BLaER1 treated with 17β-estradiol and CSF1 and Interleukin-3, amounts not matched to agents 10 nM and 100 nM (cell line): ENCODE measurements at regions not wholly inside any gene's neighbourhood (a gene's known extent, or its start where the extent isn't known, plus 50 kb on each side); places are given as distances from the start of the nearest gene placed in this dataset.

Experiments used
- H3K27ac ChIP-seq, 11 experiments: shearing (Covaris generic); formaldehyde crosslinking; 2 replicates each; pipeline ENCODE4 v1.8.1; 2022
- H3K27me3 ChIP-seq, 11 experiments: shearing (Covaris generic); formaldehyde crosslinking; 2 replicates each; pipeline ENCODE4 v1.8.1; 2022
- H3K36me3 ChIP-seq, 11 experiments: shearing (Covaris generic); formaldehyde crosslinking; 2 replicates each; pipeline ENCODE4 v1.8.1; 2022
- H3K4me1 ChIP-seq, 10 experiments: shearing (Covaris generic); formaldehyde crosslinking; 2 replicates each; pipeline ENCODE4 v1.8.1; 2022
- H3K4me2 ChIP-seq, 11 experiments: shearing (Covaris generic); formaldehyde crosslinking; 2 replicates each; pipeline ENCODE4 v1.8.1; 2022
- H3K4me3 ChIP-seq, 10 experiments: shearing (Covaris generic); formaldehyde crosslinking; 2 replicates each; pipeline ENCODE4 v1.8.1; 2022
- H3K9ac ChIP-seq, 11 experiments: shearing (Covaris generic); formaldehyde crosslinking; 2 replicates each; pipeline ENCODE4 v1.8.1; 2022
- H3K9me3 ChIP-seq, 11 experiments: shearing (Covaris generic); formaldehyde crosslinking; replicated peaks in 1 of 11; 2 replicates each; pipeline ENCODE4 v1.8.1; 2022
- H4K20me1 ChIP-seq, 11 experiments: shearing (Covaris generic); formaldehyde crosslinking; 2 replicates each; pipeline ENCODE4 v1.8.1; 2022
- Cebpa-rat ChIP-seq, 11 experiments: shearing (Covaris generic); IDR thresholded peaks; 2 replicates each; pipeline ENCODE4 v1.8.1; 2022

- no peak; a peak in 1 of 22 replicates for TF ChIP-seq Cebpa-rat (IDR thresholded peaks at IDR 0.05)
- no peaks in the 10 kb centered on the region for H3K36me3 ChIP-seq
- H3K4me3 ChIP-seq = no peak overlapping the region; a peak in 1 of 20 replicates
- H3K27me3 ChIP-seq = no peaks in the 10 kb centered on the region
- peaks cover 0 to 4% (median 0%) of the 10 kb centered on the region in 11 experiments; a peak in 4 of 22 replicates for H3K9me3 ChIP-seq
- peak overlapping the region in 7 of 11 experiments; percentile 34 to 68 (median 62); a peak in 12 of 22 replicates for H3K27ac ChIP-seq
- H4K20me1 ChIP-seq = no peaks in the 10 kb centered on the region
- peaks cover 20 to 26% (median 23%) of the 10 kb centered on the region in 10 experiments for H3K4me1 ChIP-seq
- peak overlapping the region; percentile 56 to 83 (median 65) for H3K4me2 ChIP-seq
- peak overlapping the region in 1 of 11 experiments; percentile 4; a peak in 1 of 22 replicates for H3K9ac ChIP-seq
Observed at GRCh38 chr5:2861605-2862004, 110.1 kb upstream of the IRX2 start.

DNA sequence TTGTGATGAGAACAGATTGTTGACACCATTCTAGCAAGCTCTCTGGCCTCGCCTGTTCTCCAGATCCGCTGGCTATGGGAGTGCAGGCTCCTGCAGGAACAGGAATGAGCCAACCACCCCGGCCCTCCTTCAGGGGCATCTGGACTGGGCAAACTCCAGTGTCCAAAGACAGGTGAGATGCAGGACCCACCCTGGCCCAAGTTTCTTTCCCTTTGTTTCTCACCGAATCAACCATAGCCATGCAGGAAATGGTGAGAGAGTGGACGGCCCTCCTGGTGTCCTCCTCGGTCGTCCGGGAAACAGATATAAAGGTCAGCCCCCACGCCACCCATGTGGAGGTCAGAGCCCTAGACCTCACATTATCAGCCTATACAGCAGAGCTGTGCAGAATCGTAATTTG lies 108.6 kb upstream of the IRX2 start:
- H3K9ac ChIP-seq = no peak overlapping the region
- peaks cover 3 to 16% (median 10%) of the 10 kb centered on the region in 11 experiments; a peak in 13 of 22 replicates for H3K9me3 ChIP-seq
- no peaks in the 10 kb centered on the region for H3K36me3 ChIP-seq
- no peak overlapping the region for H3K4me2 ChIP-seq
- H3K4me1 ChIP-seq = peaks cover 20 to 26% (median 23%) of the 10 kb centered on the region in 10 experiments
- H4K20me1 ChIP-seq = no peaks in the 10 kb centered on the region
- TF ChIP-seq Cebpa-rat (IDR thresholded peaks at IDR 0.05) = no peak
- no peak overlapping the region for H3K4me3 ChIP-seq
- H3K27ac ChIP-seq = peak overlapping the region in 1 of 11 experiments; percentile 49; a peak in 1 of 22 replicates
- no peaks in the 10 kb centered on the region for H3K27me3 ChIP-seq

DNA sequence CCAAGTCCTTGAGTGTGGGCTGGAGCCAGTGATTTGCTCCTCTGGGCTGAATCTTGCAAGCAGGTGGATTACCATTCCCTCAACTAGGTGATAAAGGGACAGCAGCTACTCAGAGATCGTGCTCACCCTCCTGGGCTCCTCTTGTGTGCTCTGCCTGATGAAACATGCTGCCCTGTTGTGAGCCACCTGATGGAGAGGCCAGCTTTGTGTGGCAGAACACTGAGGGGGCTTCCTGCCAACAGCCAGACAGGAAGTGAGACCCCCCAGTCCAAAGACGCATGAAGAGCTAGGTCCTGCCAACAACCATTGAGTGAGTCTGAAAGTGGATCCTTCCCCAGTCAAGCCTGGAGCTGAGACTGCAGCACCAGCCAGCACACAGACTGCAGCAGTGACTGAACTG lies 106.4 kb upstream of the IRX2 start:
- Histone ChIP-seq H4K20me1 (no peaks in the 10 kb centered on the region), H3K27me3 (no peaks in the 10 kb centered on the region), H3K4me2 (no peak overlapping the region), H3K4me3 (no peak overlapping the region), H3K4me1 (peaks cover 20 to 26% (median 23%) of the 10 kb centered on the region in 10 experiments), H3K36me3 (no peaks in the 10 kb centered on the region), H3K9ac (no peak overlapping the region), H3K27ac (no peak overlapping the region), H3K9me3 (peaks cover 11 to 33% (median 26%) of the 10 kb centered on the region in 11 experiments; a peak in 21 of 22 replicates)
- no peak for TF ChIP-seq Cebpa-rat (IDR thresholded peaks at IDR 0.05)

GRCh38 chr5:2856206-2856605 lies 104.7 kb upstream of the IRX2 start:
- Histone ChIP-seq H3K4me3 (no peak overlapping the region), H3K9me3 (peaks cover 11 to 33% (median 26%) of the 10 kb centered on the region in 11 experiments; a peak in 21 of 22 replicates), H3K9ac (no peak overlapping the region), H3K36me3 (no peaks in the 10 kb centered on the region), H4K20me1 (no peaks in the 10 kb centered on the region), H3K27me3 (no peaks in the 10 kb centered on the region), H3K4me2 (no peak overlapping the region), H3K4me1 (peaks cover 7 to 14% (median 11%) of the 10 kb centered on the region in 10 experiments), H3K27ac (no peak overlapping the region)
- no peak for TF ChIP-seq Cebpa-rat (IDR thresholded peaks at IDR 0.05)

DNA sequence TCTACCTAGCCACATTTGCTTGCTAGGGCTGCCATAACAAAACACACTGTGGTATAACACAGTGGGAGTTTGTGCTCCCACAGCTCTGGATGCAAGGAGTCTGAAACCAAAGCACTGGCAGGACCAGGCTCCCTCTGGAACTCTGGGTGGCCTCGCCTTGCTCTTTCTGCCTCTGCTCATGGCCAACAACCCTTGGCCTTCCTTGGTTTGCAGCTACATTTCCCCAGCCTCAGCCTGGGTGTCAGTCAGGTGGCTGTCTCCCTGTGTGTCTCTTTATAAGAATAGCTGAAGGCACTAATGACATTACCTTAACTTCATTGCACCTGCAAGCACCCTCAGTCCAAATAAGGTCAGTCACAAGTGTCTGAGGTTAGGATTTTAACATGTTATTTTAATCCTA lies 101.0 kb upstream of the IRX2 start:
- Histone ChIP-seq H3K36me3 (no peaks in the 10 kb centered on the region), H3K4me3 (no peak overlapping the region), H3K9ac (no peak overlapping the region), H3K4me2 (no peak overlapping the region), H3K27ac (no peak overlapping the region), H3K4me1 (peaks cover 0 to 12% (median 9%) of the 10 kb centered on the region in 10 experiments; a peak in 14 of 20 replicates), H4K20me1 (no peaks in the 10 kb centered on the region), H3K27me3 (no peaks in the 10 kb centered on the region), H3K9me3 (peaks cover 11 to 33% (median 26%) of the 10 kb centered on the region in 11 experiments; a peak in 21 of 22 replicates)
- no peak for TF ChIP-seq Cebpa-rat (IDR thresholded peaks at IDR 0.05)

GRCh38 chr5:2851895-2852294 lies 100.4 kb upstream of the IRX2 start:
- H4K20me1 ChIP-seq = no peaks in the 10 kb centered on the region
- no peaks in the 10 kb centered on the region for H3K36me3 ChIP-seq
- no peak overlapping the region for H3K4me2 ChIP-seq
- no peak for TF ChIP-seq Cebpa-rat (IDR thresholded peaks at IDR 0.05)
- H3K9ac ChIP-seq = no peak overlapping the region
- peaks cover 11 to 33% (median 26%) of the 10 kb centered on the region in 11 experiments; a peak in 21 of 22 replicates for H3K9me3 ChIP-seq
- H3K27me3 ChIP-seq = no peaks in the 10 kb centered on the region
- peaks cover 0 to 12% (median 9%) of the 10 kb centered on the region in 10 experiments; a peak in 14 of 20 replicates for H3K4me1 ChIP-seq
- no peak overlapping the region for H3K4me3 ChIP-seq
- no peak overlapping the region for H3K27ac ChIP-seq

DNA sequence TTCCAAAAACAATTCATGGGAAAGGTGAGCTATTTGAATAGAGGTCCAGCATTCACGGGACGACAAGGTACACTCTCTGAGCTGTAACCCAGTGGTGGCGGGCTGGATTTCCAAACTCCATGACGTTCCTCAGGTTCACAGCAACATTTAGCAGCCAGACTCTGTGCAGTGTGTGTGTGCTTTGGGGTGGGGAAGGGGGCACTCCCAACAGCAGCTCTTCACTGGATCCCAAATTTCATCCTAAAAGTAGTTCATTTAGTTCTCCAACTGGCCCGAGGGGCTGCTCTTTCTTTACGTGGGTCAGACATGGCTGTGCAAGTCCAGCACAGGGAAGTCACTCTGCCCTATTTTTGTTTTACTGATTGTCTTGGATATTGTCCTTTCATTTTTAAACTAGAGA lies 98.0 kb upstream of the IRX2 start:
- Histone ChIP-seq H3K4me2 (no peak overlapping the region), H3K36me3 (no peaks in the 10 kb centered on the region), H3K4me1 (peaks cover 0 to 17% (median 9%) of the 10 kb centered on the region in 10 experiments; a peak in 15 of 20 replicates), H3K9ac (no peak overlapping the region), H3K27ac (no peak overlapping the region), H3K4me3 (no peak overlapping the region), H3K9me3 (peaks cover 3 to 21% (median 9%) of the 10 kb centered on the region in 11 experiments; a peak in 20 of 22 replicates), H3K27me3 (no peaks in the 10 kb centered on the region), H4K20me1 (no peaks in the 10 kb centered on the region)
- no peak for TF ChIP-seq Cebpa-rat (IDR thresholded peaks at IDR 0.05)

DNA sequence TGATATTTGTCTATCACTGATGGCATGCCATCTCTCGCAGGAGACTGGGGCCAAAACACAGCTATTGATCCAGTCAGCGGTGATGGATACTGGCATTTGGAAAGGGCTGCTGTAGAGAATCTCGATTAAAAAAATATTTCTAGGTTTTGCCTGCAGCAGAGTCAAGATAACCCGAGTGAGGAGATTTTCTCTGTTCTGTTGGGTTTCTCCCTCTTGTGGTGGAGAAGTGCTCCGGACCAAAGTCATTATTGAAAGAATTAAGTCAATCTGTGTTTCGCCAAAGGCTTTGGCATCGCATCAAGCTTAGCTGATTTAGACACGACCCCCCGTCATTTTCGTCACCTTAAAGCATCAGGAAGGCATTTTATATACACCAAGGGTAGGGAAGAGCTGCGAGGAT lies 97.1 kb upstream of the IRX2 start:
- H3K4me2 ChIP-seq = peak overlapping the region; percentile 4 to 56 (median 23); a peak in 14 of 22 replicates
- no peak for TF ChIP-seq Cebpa-rat (IDR thresholded peaks at IDR 0.05)

DNA sequence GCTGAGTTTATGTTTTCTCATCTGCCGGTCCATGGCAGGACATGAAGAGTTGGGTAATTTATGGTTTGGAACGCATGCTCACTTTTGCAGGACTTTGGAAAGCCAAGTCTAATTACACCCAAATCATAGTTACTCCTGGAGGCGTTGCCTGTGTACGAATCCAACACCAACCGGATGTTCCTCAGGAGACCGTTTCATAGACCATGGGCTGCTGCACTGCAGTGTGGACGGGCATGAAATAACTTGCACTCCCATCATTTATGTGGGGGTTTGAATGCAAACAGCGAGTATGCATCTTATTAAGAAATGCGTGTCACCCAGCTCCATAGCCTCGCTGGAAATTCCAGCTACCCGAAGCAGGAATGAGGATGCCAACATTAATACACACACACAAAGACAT lies 96.1 kb upstream of the IRX2 start:
- Histone ChIP-seq H4K20me1 (no peaks in the 10 kb centered on the region), H3K4me1 (peaks cover 9 to 36% (median 14%) of the 10 kb centered on the region in 10 experiments), H3K4me3 (no peak overlapping the region), H3K27me3 (no peaks in the 10 kb centered on the region), H3K4me2 (no peak overlapping the region; a peak in 1 of 22 replicates), H3K9me3 (peaks cover 0 to 22% (median 6%) of the 10 kb centered on the region in 11 experiments; a peak in 13 of 22 replicates), H3K36me3 (no peaks in the 10 kb centered on the region), H3K27ac (no peak overlapping the region), H3K9ac (no peak overlapping the region)
- TF ChIP-seq Cebpa-rat (IDR thresholded peaks at IDR 0.05) = no peak

More for the DNA sequence above, 97.1 kb upstream of the IRX2 start:
- H3K27me3 ChIP-seq = no peaks in the 10 kb centered on the region
- H3K27ac ChIP-seq = no peak overlapping the region; a peak in 1 of 22 replicates
- no peak overlapping the region for H3K4me3 ChIP-seq
- no peaks in the 10 kb centered on the region for H3K36me3 ChIP-seq
- no peaks in the 10 kb centered on the region for H4K20me1 ChIP-seq
- no peak overlapping the region for H3K9ac ChIP-seq
- H3K4me1 ChIP-seq = peaks cover 4 to 26% (median 10%) of the 10 kb centered on the region in 10 experiments; a peak in 18 of 20 replicates
- H3K9me3 ChIP-seq = peaks cover 0 to 18% (median under 1%) of the 10 kb centered on the region in 11 experiments; a peak in 13 of 22 replicates
